ENCODE measurements at regions not wholly inside any gene's neighbourhood (a gene's known extent, or its start where the extent isn't known, plus 50 kb on each side); places are given as distances from the start of the nearest gene placed in this dataset.

- TF ChIP-seq, protein P1, sequence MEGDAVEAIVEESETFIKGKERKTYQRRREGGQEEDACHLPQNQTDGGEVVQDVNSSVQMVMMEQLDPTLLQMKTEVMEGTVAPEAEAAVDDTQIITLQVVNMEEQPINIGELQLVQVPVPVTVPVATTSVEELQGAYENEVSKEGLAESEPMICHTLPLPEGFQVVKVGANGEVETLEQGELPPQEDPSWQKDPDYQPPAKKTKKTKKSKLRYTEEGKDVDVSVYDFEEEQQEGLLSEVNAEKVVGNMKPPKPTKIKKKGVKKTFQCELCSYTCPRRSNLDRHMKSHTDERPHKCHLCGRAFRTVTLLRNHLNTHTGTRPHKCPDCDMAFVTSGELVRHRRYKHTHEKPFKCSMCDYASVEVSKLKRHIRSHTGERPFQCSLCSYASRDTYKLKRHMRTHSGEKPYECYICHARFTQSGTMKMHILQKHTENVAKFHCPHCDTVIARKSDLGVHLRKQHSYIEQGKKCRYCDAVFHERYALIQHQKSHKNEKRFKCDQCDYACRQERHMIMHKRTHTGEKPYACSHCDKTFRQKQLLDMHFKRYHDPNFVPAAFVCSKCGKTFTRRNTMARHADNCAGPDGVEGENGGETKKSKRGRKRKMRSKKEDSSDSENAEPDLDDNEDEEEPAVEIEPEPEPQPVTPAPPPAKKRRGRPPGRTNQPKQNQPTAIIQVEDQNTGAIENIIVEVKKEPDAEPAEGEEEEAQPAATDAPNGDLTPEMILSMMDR (tag by site-specific recombination; IDR thresholded peaks at IDR 0.05): no peak
- TF ChIP-seq ZNF548 (tag by site-specific recombination; IDR thresholded peaks at IDR 0.05) (no peak), YY1 (tag by site-specific recombination; IDR thresholded peaks at IDR 0.05) (no peak), SETDB1 (IDR thresholded peaks at IDR 0.05; ENCODE audit: insufficient read length, low read length) (no peak), HOXC10 (CRISPR knock-in tag; IDR thresholded peaks at IDR 0.05) (no peak), ZFP41 (tag by site-specific recombination; IDR thresholded peaks at IDR 0.05; ENCODE audit: borderline replicate concordance) (no peak)
- TF ChIP-seq, protein P2, sequence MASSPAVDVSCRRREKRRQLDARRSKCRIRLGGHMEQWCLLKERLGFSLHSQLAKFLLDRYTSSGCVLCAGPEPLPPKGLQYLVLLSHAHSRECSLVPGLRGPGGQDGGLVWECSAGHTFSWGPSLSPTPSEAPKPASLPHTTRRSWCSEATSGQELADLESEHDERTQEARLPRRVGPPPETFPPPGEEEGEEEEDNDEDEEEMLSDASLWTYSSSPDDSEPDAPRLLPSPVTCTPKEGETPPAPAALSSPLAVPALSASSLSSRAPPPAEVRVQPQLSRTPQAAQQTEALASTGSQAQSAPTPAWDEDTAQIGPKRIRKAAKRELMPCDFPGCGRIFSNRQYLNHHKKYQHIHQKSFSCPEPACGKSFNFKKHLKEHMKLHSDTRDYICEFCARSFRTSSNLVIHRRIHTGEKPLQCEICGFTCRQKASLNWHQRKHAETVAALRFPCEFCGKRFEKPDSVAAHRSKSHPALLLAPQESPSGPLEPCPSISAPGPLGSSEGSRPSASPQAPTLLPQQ (tag by site-specific recombination; IDR thresholded peaks at IDR 0.05): no peak
Observed at GRCh38 chr4:36815536-36815935, 429.0 kb upstream of the NWD2 start.

All from HEK293 (cell line).